ENCODE measurements at regions not wholly inside any gene's neighbourhood (a gene's known extent, or its start where the extent isn't known, plus 50 kb on each side); places are given as distances from the start of the nearest gene placed in this dataset.

GRCh38 chrX:140022482-140022881, 57.2 kb upstream of the CXorf66 start:
- H3K36me3 ChIP-seq (ENCODE audit: insufficient read depth) = no peaks in the 10 kb centered on the region
- Mint-ChIP-seq H3K36me3 (ENCODE audit: low read depth) (no peaks in the 10 kb centered on the region), H3K4me3 (no peak overlapping the region), H3K27ac (no peak overlapping the region), H3K4me1 (no peaks in the 10 kb centered on the region), H3K27me3 (ENCODE audit: insufficient read depth, low read depth, poor library complexity) (no peaks in the 10 kb centered on the region), H3K9me3 (no peaks in the 10 kb centered on the region)
- TF ChIP-seq JUNB (IDR thresholded peaks at IDR 0.05; ENCODE audit: unreplicated experiment) = no peak
- TF ChIP-seq CREB1 (CRISPR knock-in tag; IDR thresholded peaks at IDR 0.05; ENCODE audit: low read depth) = no peak
- TF ChIP-seq REST (IDR thresholded peaks at IDR 0.05; ENCODE audit: unreplicated experiment) = no peak
- TF ChIP-seq EZH2 (IDR thresholded peaks at IDR 0.05; ENCODE audit: low read depth, unreplicated experiment) = no peak
- no peak for TF ChIP-seq NANOG (IDR thresholded peaks at IDR 0.05; ENCODE audit: borderline replicate concordance)
- no peak for TF ChIP-seq EZH2phosphoT487 (IDR thresholded peaks at IDR 0.05; ENCODE audit: unreplicated experiment)
- TF ChIP-seq ZNF331 (CRISPR knock-in tag; IDR thresholded peaks at IDR 0.05; ENCODE audit: low read depth) = no peak
- no peak for TF ChIP-seq POLR2AphosphoS5 (IDR thresholded peaks at IDR 0.05; ENCODE audit: low read depth)
- no peak for TF ChIP-seq ZNF114 (CRISPR knock-in tag; IDR thresholded peaks at IDR 0.05)
- TF ChIP-seq, protein P1, sequence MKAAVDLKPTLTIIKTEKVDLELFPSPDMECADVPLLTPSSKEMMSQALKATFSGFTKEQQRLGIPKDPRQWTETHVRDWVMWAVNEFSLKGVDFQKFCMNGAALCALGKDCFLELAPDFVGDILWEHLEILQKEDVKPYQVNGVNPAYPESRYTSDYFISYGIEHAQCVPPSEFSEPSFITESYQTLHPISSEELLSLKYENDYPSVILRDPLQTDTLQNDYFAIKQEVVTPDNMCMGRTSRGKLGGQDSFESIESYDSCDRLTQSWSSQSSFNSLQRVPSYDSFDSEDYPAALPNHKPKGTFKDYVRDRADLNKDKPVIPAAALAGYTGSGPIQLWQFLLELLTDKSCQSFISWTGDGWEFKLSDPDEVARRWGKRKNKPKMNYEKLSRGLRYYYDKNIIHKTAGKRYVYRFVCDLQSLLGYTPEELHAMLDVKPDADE (IDR thresholded peaks at IDR 0.05) = no peak
- TF ChIP-seq ZNF462 (CRISPR knock-in tag; IDR thresholded peaks at IDR 0.05) = no peak
- TF ChIP-seq STAT1 (IDR thresholded peaks at IDR 0.05; ENCODE audit: unreplicated experiment) = no peak
- TF ChIP-seq, protein P2, sequence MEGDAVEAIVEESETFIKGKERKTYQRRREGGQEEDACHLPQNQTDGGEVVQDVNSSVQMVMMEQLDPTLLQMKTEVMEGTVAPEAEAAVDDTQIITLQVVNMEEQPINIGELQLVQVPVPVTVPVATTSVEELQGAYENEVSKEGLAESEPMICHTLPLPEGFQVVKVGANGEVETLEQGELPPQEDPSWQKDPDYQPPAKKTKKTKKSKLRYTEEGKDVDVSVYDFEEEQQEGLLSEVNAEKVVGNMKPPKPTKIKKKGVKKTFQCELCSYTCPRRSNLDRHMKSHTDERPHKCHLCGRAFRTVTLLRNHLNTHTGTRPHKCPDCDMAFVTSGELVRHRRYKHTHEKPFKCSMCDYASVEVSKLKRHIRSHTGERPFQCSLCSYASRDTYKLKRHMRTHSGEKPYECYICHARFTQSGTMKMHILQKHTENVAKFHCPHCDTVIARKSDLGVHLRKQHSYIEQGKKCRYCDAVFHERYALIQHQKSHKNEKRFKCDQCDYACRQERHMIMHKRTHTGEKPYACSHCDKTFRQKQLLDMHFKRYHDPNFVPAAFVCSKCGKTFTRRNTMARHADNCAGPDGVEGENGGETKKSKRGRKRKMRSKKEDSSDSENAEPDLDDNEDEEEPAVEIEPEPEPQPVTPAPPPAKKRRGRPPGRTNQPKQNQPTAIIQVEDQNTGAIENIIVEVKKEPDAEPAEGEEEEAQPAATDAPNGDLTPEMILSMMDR (conservative IDR thresholded peaks at IDR 0.05; ENCODE audit: low read depth in 2 of 2) = no peak
- no peaks in the 10 kb centered on the region for H4K20me1 ChIP-seq (replicated peaks; ENCODE audit: insufficient read depth)
- no peak overlapping the region for H3K27ac ChIP-seq (ENCODE audit: low read depth)
- no peaks in the 10 kb centered on the region for H3K4me1 ChIP-seq (ENCODE audit: insufficient read depth)
- H3K27me3 ChIP-seq (ENCODE audit: insufficient read depth) = no peaks in the 10 kb centered on the region
- H2AFZ ChIP-seq = no peak overlapping the region
- no peak overlapping the region for H3K4me2 ChIP-seq
- H3F3A ChIP-seq (replicated peaks; ENCODE audit: low read depth) = no peaks in the 10 kb centered on the region
- no peaks in the 10 kb centered on the region for H3K79me2 ChIP-seq (replicated peaks; ENCODE audit: insufficient read depth)
- no peak for DNase-seq (ENCODE audit: low spot score)
- no peaks in the 10 kb centered on the region for H3K9me2 ChIP-seq (ENCODE audit: insufficient read depth)
- ATAC-seq = no peak
- H3K4me3 ChIP-seq = no peak overlapping the region

All from GM23338 (cell line).